ENCODE measurements at regions not wholly inside any gene's neighbourhood (a gene's known extent, or its start where the extent isn't known, plus 50 kb on each side); places are given as distances from the start of the nearest gene placed in this dataset.

- TF ChIP-seq CTCF (IDR thresholded peaks at IDR 0.05; ENCODE audit: low read depth, low read length) (no peak), EZH2phosphoT487 (IDR thresholded peaks at IDR 0.05; ENCODE audit: low read depth) (no peak)
Observed at GRCh38 chr3:89877230-89877629, 769.8 kb downstream of the EPHA3 start.

All from OCI-LY3 (cell line).